GM23248 (cell line): ENCODE measurements at regions not wholly inside any gene's neighbourhood (a gene's known extent, or its start where the extent isn't known, plus 50 kb on each side); places are given as distances from the start of the nearest gene placed in this dataset.

Source experiments
- DNase-seq: peaks from one replicate; pipeline ENCODE4 v3.0.0-alpha.2; 2015
- H2AFZ ChIP-seq: fragments of 200-600 bp; sonication (generic); 2 replicates; pipeline ENCODE4 v1.6.1; 2016; ENCODE audit warnings: antibody characterized with exemption
- H3F3A ChIP-seq: fragments of 200-600 bp; sonication (generic); 2 replicates; pipeline ENCODE4 v1.6.1; 2016; ENCODE audit warnings: mild to moderate bottlenecking, antibody characterized with exemption, mixed run types; ENCODE audit not compliant: insufficient read depth
- H3K27ac ChIP-seq: fragments of 200-600 bp; sonication (generic); 2 replicates; pipeline ENCODE4 v1.5.1; 2016; ENCODE audit warnings: mild to moderate bottlenecking
- H3K27me3 ChIP-seq: fragments of 200-600 bp; sonication (generic); replicated peaks from 2 replicates; pipeline ENCODE4 v1.6.1; 2016; ENCODE audit warnings: mild to moderate bottlenecking; ENCODE audit not compliant: insufficient read depth
- H3K36me3 ChIP-seq: fragments of 200-600 bp; sonication (generic); 2 replicates; pipeline ENCODE4 v1.6.1; 2016; ENCODE audit warnings: low read depth, mild to moderate bottlenecking
- H3K4me1 ChIP-seq: fragments of 200-600 bp; sonication (generic); 2 replicates; pipeline ENCODE4 v1.6.1; 2016; ENCODE audit warnings: mild to moderate bottlenecking; ENCODE audit not compliant: insufficient read depth
- H3K4me2 ChIP-seq: fragments of 200-600 bp; sonication (generic); one replicate; pipeline ENCODE4 v1.6.1; 2016; ENCODE audit warnings: mild to moderate bottlenecking; ENCODE audit not compliant: unreplicated experiment
- H3K4me3 ChIP-seq: fragments of 200-600 bp; sonication (generic); 2 replicates; pipeline ENCODE4 v1.5.1; 2016; ENCODE audit warnings: mild to moderate bottlenecking
- H3K79me2 ChIP-seq: fragments of 200-600 bp; sonication (generic); 2 replicates; pipeline ENCODE4 v1.6.1; 2016; ENCODE audit warnings: mild to moderate bottlenecking; ENCODE audit not compliant: insufficient read depth
- H3K9ac ChIP-seq: fragments of 200-600 bp; sonication (generic); 2 replicates; pipeline ENCODE4 v1.6.1; 2016; ENCODE audit warnings: mild to moderate bottlenecking
- H3K9me2 ChIP-seq: fragments of 200-600 bp; sonication (generic); 2 replicates; pipeline ENCODE4 v1.6.1; 2016; ENCODE audit warnings: mixed run types, mild to moderate bottlenecking, moderate library complexity; ENCODE audit not compliant: insufficient read depth
- H3K9me3 ChIP-seq: fragments of 200-600 bp; sonication (generic); one replicate; pipeline ENCODE4 v1.6.1; 2017; ENCODE audit warnings: low read depth
- H4K20me1 ChIP-seq: fragments of 200-600 bp; sonication (generic); 2 replicates; pipeline ENCODE4 v1.6.0; 2016; ENCODE audit not compliant: insufficient read depth
- EZH2 ChIP-seq: fragments of 200-600 bp; sonication (generic); IDR thresholded peaks from 2 replicates; pipeline ENCODE4 v1.6.1; 2018; ENCODE audit warnings: antibody characterized with exemption, mild to moderate bottlenecking; ENCODE audit not compliant: insufficient read depth, poor library complexity, severe bottlenecking
- EZH2phosphoT487 ChIP-seq: fragments of 200-600 bp; sonication (generic); IDR thresholded peaks from 2 replicates; pipeline ENCODE4 v1.6.1; 2018; ENCODE audit warnings: antibody characterized with exemption, moderate library complexity, mild to moderate bottlenecking, low read depth; ENCODE audit not compliant: insufficient read depth
- WGBS, 2 experiments: methylation state at CpG; one replicate each; pipeline ENCODE4 v1.1.6; 2015 to 2017; ENCODE audit warnings: low lambda C conversion rate in 2 of 2, low coverage in 1 of 2; ENCODE audit errors: missing lambda C conversion rate in 2 of 2; 5-methylcytosine and 5-hydroxymethylcytosine counted together
- in situ Hi-C: fragments of 300-500 bp; cut with MboI; formaldehyde crosslinking; loops from 2 replicates; pipeline ENCODE4 v1.15.0; 2020

DNA sequence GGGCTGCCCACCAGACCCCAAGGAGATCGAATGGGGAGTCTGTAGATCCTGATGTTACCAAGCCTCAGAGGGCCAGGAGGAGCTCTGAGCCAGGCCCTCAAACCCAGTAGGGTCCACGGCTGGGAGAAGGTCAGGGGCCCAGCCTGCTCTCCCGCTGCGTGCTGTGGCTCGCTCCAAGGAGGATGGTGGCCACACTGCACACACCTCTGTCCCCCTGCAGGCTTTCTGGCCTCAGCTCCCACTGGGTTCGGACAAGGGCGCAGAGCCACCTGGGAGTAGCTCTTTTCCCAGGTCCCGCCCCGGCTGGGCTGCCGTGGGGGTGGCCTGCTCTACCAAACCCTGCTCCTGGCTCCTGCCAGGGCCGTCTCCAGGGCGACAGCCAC lies 175.8 kb downstream of the ZNF248 start:
- 29 to 56% methylated on average over 5 to 12 of the region's 12 CpGs for WGBS, 2 experiments
- Histone ChIP-seq H3K4me3 (no peak overlapping the region), H3K9me3 (no peaks in the 10 kb centered on the region), H3K9ac (no peak overlapping the region), H4K20me1 (no peaks in the 10 kb centered on the region), H3K4me2 (no peak overlapping the region), H3F3A (no peaks in the 10 kb centered on the region), H3K4me1 (no peaks in the 10 kb centered on the region), H3K27me3 (no peaks in the 10 kb centered on the region), H3K79me2 (no peaks in the 10 kb centered on the region), H3K27ac (no peak overlapping the region), H3K36me3 (no peaks in the 10 kb centered on the region), H2AFZ (no peak overlapping the region), H3K9me2 (no peaks in the 10 kb centered on the region)
- no peak for DNase-seq
- TF ChIP-seq EZH2phosphoT487 (no peak), EZH2 (no peak)
- in situ Hi-C loops, result no loop called here

DNA sequence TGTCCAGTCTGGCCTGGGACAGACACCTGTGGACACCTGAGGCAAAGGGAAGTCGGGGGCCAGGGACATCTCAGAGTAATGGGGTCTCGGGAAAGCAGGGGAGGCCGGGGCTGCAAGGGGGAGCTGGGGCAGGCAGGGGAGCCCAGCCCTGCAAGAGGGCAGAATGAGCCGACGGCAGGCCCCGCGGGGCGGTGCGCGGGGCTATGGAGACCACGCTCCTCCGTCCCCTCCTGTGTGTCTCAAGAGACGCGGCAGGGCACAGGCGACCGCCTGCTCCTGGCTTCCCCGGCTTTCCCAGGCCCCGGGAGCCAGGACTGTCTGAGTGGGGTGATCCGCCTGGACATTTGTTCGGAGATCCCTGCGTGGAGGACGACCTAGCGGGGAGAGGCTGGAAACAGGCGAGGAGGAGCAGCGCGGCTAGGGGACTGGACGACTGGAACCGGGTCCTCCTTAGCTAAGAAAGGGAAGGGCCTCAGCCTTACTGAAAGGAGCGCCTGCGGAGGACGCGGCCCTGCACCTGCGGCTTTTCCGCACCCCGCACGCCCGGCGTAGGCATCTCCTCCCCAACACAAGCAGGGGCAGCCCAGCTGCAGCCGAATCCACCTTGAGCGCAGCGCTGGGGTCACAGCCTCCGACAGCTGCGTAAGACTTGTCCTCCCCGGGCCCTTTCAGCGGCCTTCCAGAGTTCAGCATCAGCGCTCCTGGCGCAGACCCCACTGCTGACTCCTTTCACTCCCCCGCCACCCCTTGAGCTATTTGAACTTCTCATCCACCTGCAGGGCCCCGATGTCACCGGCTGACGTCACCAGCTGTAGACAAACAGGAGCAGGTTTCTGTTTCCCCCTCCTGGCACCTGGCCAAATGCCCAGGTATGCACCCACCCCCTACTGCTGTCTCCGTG lies 176.4 kb downstream of the ZNF248 start:
- Histone ChIP-seq H2AFZ (no peak overlapping the region), H3K36me3 (no peaks in the 10 kb centered on the region), H3K4me2 (no peak overlapping the region), H3K79me2 (no peaks in the 10 kb centered on the region), H3K9me2 (no peaks in the 10 kb centered on the region), H3K27me3 (no peaks in the 10 kb centered on the region), H3K4me1 (no peaks in the 10 kb centered on the region), H3K9ac (no peak overlapping the region), H3K9me3 (no peaks in the 10 kb centered on the region), H3K27ac (no peak overlapping the region), H3K4me3 (no peak overlapping the region), H3F3A (no peaks in the 10 kb centered on the region), H4K20me1 (no peaks in the 10 kb centered on the region)
- 63 to 72% methylated on average over 30 to 43 of the region's 52 CpGs for WGBS, 2 experiments
- in situ Hi-C loops, result no loop called here
- TF ChIP-seq EZH2 (no peak), EZH2phosphoT487 (no peak)
- DNase-seq, result no peak

DNA sequence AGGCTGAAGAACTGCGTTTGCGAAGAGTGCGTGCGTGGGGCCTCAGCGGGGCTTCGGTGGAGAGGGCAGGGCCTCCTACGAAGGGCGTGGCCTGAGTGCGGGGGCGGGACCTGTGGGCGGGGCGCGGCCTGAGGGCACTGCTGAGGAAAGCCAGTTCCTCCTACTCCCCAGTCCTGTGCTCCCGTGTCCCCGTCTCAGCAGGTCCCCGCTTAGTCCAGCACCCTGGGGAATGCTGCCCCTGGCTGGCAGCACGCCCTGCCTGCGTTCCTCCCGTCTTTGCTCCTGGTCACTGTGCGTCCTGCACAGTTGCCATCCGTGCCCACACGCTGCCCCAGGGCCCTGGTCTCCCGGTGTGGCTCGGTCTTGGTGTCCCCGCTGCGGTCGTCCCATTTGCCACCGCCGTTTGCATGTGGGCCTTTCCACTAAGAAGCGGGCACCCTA lies 177.1 kb downstream of the ZNF248 start:
- 55 to 64% methylated on average over 27 to 30 of the region's 30 CpGs for WGBS, 2 experiments
- no peak for DNase-seq
- H3K9me2 ChIP-seq, result no peaks in the 10 kb centered on the region
- no peak overlapping the region for H3K9ac ChIP-seq
- no peaks in the 10 kb centered on the region for H3K9me3 ChIP-seq
- H3K4me1 ChIP-seq, result no peaks in the 10 kb centered on the region
- no peaks in the 10 kb centered on the region for H3K79me2 ChIP-seq
- no peak overlapping the region for H3K4me3 ChIP-seq
- no peak for TF ChIP-seq EZH2phosphoT487
- no peak for TF ChIP-seq EZH2
- H3F3A ChIP-seq, result no peaks in the 10 kb centered on the region
- in situ Hi-C loops, result no loop called here
- no peak overlapping the region for H3K27ac ChIP-seq
- H3K27me3 ChIP-seq, result no peaks in the 10 kb centered on the region
- H3K4me2 ChIP-seq, result no peak overlapping the region
- no peak overlapping the region for H2AFZ ChIP-seq
- H3K36me3 ChIP-seq, result no peaks in the 10 kb centered on the region
- H4K20me1 ChIP-seq, result no peaks in the 10 kb centered on the region

DNA sequence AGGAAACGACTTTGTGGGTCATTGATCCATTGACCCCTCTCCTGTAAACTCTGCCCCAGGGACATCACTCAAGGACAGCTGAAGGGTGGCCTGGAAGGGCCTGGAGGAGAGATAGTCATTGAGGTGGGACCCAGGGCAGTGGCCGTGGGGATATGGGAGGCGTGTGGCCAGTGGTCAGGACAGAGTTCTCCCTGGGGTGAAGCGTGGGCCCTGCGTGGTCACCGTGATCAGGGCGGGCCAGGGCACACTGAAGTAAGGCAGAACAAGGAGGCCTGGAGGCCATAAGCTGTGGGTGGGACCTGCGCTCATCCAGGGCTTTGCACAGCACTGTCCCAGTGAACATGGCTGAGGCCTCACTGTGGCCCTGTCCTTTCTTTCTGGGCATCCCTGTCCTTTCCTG lies 177.9 kb downstream of the ZNF248 start:
- TF ChIP-seq EZH2, result no peak
- no peak for TF ChIP-seq EZH2phosphoT487
- no peaks in the 10 kb centered on the region for H3K79me2 ChIP-seq
- in situ Hi-C loops, result no loop called here
- H3K4me3 ChIP-seq, result no peak overlapping the region
- no peak for DNase-seq
- H3K9me3 ChIP-seq, result no peaks in the 10 kb centered on the region
- H3K4me2 ChIP-seq, result no peak overlapping the region
- 58 to 61% methylated on average over 7 to 8 of the region's 8 CpGs for WGBS, 2 experiments
- no peaks in the 10 kb centered on the region for H4K20me1 ChIP-seq
- no peaks in the 10 kb centered on the region for H3K4me1 ChIP-seq
- H3K27ac ChIP-seq, result no peak overlapping the region
- no peaks in the 10 kb centered on the region for H3K9me2 ChIP-seq
- H3K27me3 ChIP-seq, result no peaks in the 10 kb centered on the region
- H2AFZ ChIP-seq, result no peak overlapping the region
- no peak overlapping the region for H3K9ac ChIP-seq
- H3K36me3 ChIP-seq, result no peaks in the 10 kb centered on the region
- no peaks in the 10 kb centered on the region for H3F3A ChIP-seq
